ENCODE measurements at regions not wholly inside any gene's neighbourhood (a gene's known extent, or its start where the extent isn't known, plus 50 kb on each side); places are given as distances from the start of the nearest gene placed in this dataset.

- TF ChIP-seq CTCF (IDR thresholded peaks at IDR 0.05; ENCODE audit: insufficient read depth, low read depth, low read length, missing control alignments): no peak
- no peak for DNase-seq (ENCODE audit: low read depth)
- no peak overlapping the region for H3K4me3 ChIP-seq (ENCODE audit: low read depth, low read length)
These were observed 308.5 kb upstream of the RASGRP1 start for GRCh38 chr15:38873158-38873557.

- TF ChIP-seq CTCF (IDR thresholded peaks at IDR 0.05; ENCODE audit: insufficient read depth, low read depth, low read length, missing control alignments): no peak
- no peak for DNase-seq (ENCODE audit: low read depth)
- no peak overlapping the region for H3K4me3 ChIP-seq (ENCODE audit: low read depth, low read length)
These were observed 309.9 kb upstream of the RASGRP1 start for GRCh38 chr15:38874464-38874863.

- H3K4me3 ChIP-seq (ENCODE audit: low read depth, low read length): no peak overlapping the region
- no peak for DNase-seq (ENCODE audit: low read depth)
- no peak for TF ChIP-seq CTCF (IDR thresholded peaks at IDR 0.05; ENCODE audit: insufficient read depth, low read depth, low read length, missing control alignments)
These were observed 311.6 kb upstream of the RASGRP1 start for GRCh38 chr15:38876211-38876610.

- TF ChIP-seq CTCF (IDR thresholded peaks at IDR 0.05; ENCODE audit: insufficient read depth, low read depth, low read length, missing control alignments): no peak
- no peak overlapping the region for H3K4me3 ChIP-seq (ENCODE audit: low read depth, low read length)
- DNase-seq (ENCODE audit: low read depth): no peak
These were observed 312.0 kb upstream of the RASGRP1 start for GRCh38 chr15:38876621-38877020.

- DNase-seq (ENCODE audit: low read depth): no peak
- H3K4me3 ChIP-seq (ENCODE audit: low read depth, low read length): no peak overlapping the region
- TF ChIP-seq CTCF (IDR thresholded peaks at IDR 0.05; ENCODE audit: insufficient read depth, low read depth, low read length, missing control alignments): no peak
These were observed 312.9 kb upstream of the RASGRP1 start for GRCh38 chr15:38877471-38877870.

- DNase-seq (ENCODE audit: low read depth): no peak
These were observed 313.4 kb upstream of the RASGRP1 start for GRCh38 chr15:38878026-38878425.

More at GRCh38 chr15:38878026-38878425, 313.4 kb upstream of the RASGRP1 start:
- no peak for TF ChIP-seq CTCF (IDR thresholded peaks at IDR 0.05; ENCODE audit: insufficient read depth, low read depth, low read length, missing control alignments)
- no peak overlapping the region for H3K4me3 ChIP-seq (ENCODE audit: low read depth, low read length)

Data from GM12865 (cell line).